HEK293 (cell line): ENCODE measurements at regions not wholly inside any gene's neighbourhood (a gene's known extent, or its start where the extent isn't known, plus 50 kb on each side); places are given as distances from the start of the nearest gene placed in this dataset.
"Not testable (repeated sequence)": the region's sequence is repeated elsewhere in the genome, so short reads cannot be mapped to it uniquely, and the experiment has no call there.

Experiments used
- KLF9 ChIP-seq: fragments of 450-650 bp; formaldehyde crosslinking; IDR thresholded peaks from 2 replicates; pipeline ENCODE4 v1.5.1; 2016; ENCODE audit warnings: missing biosample characterization, missing genetic modification characterization, low read depth
- MEIS1 ChIP-seq: sonication (generic); formaldehyde crosslinking; IDR thresholded peaks from 2 replicates; pipeline ENCODE4 v1.8.1; 2022; ENCODE audit warnings: missing genetic modification reagents, mild to moderate bottlenecking, borderline replicate concordance
- YY1 ChIP-seq: fragments of 450-650 bp; formaldehyde crosslinking; IDR thresholded peaks from 2 replicates; pipeline ENCODE4 v1.5.1; 2018; ENCODE audit warnings: missing biosample characterization, missing genetic modification characterization
- ZNF138 ChIP-seq: fragments of 450-650 bp; formaldehyde crosslinking; IDR thresholded peaks from 2 replicates; pipeline ENCODE4 v1.5.1; 2016; ENCODE audit warnings: missing biosample characterization, missing genetic modification characterization, borderline replicate concordance
- ZNF23 ChIP-seq: fragments of 450-650 bp; formaldehyde crosslinking; IDR thresholded peaks from 2 replicates; pipeline ENCODE4 v1.5.1; 2016; ENCODE audit warnings: missing biosample characterization, missing genetic modification characterization, borderline replicate concordance
- ZNF24 ChIP-seq: fragments of 450-650 bp; formaldehyde crosslinking; IDR thresholded peaks from 2 replicates; pipeline ENCODE4 v1.5.1; 2016; ENCODE audit warnings: missing biosample characterization, missing genetic modification characterization
- ZNF701 ChIP-seq: fragments of 450-650 bp; formaldehyde crosslinking; IDR thresholded peaks from 2 replicates; pipeline ENCODE4 v1.5.1; 2016; ENCODE audit warnings: missing biosample characterization, missing genetic modification characterization
- ZNF843 ChIP-seq: fragments of 450-650 bp; formaldehyde crosslinking; IDR thresholded peaks from 2 replicates; pipeline ENCODE4 v1.5.1; 2016; ENCODE audit warnings: missing biosample characterization, missing genetic modification characterization
- TF ChIP-seq, protein P1 (sequence below): fragments of 450-650 bp; formaldehyde crosslinking; IDR thresholded peaks from 2 replicates; pipeline ENCODE4 v1.5.1; 2016; ENCODE audit warnings: missing biosample characterization, missing genetic modification characterization
- TF ChIP-seq, protein P2 (sequence below): fragments of 450-650 bp; formaldehyde crosslinking; IDR thresholded peaks from 2 replicates; pipeline ENCODE4 v1.5.1; 2016; ENCODE audit warnings: missing biosample characterization, missing genetic modification characterization

DNA sequence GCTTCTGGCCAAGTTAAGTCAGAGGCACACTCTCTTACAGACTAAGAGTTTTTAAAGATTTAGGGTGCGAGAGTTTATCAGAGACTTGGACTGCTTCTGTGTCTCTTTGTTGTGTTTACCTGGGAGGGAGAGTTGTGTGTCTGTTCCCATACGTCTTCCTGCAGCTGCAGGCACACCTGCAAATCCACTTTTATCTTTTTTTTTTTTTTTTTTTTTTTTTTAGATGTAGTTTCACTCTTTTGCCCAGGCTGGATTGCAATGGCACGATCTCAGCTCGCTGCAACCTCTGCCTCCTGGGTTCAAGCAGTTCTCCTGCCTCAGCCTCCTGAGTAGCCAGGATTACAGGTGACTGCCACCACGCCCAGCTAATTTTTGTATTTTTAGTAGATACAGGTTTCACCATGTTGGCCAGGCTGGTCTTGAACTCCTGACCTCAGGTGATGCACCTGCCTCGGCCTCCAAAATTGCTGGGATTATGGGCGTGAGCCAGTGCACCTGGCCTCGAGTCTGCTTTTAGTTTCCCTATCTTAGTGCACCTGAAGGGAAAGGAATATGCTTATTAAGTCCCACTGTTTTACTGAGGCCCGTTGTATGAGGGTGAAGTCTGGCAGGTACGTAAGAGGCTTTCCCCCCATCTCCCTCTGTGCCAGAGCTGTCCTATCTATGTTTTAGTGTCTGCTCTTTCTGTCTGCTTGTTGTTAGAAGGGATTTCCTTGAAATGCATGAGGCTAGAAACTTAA lies 1488.0 kb downstream of the CDH11 start:
- TF ChIP-seq, protein P1, sequence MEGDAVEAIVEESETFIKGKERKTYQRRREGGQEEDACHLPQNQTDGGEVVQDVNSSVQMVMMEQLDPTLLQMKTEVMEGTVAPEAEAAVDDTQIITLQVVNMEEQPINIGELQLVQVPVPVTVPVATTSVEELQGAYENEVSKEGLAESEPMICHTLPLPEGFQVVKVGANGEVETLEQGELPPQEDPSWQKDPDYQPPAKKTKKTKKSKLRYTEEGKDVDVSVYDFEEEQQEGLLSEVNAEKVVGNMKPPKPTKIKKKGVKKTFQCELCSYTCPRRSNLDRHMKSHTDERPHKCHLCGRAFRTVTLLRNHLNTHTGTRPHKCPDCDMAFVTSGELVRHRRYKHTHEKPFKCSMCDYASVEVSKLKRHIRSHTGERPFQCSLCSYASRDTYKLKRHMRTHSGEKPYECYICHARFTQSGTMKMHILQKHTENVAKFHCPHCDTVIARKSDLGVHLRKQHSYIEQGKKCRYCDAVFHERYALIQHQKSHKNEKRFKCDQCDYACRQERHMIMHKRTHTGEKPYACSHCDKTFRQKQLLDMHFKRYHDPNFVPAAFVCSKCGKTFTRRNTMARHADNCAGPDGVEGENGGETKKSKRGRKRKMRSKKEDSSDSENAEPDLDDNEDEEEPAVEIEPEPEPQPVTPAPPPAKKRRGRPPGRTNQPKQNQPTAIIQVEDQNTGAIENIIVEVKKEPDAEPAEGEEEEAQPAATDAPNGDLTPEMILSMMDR (tag by site-specific recombination), result not testable (repeated sequence)
- not testable (repeated sequence) for TF ChIP-seq ZNF24; YY1 (tag by site-specific recombination); ZNF843 (tag by site-specific recombination); KLF9 (tag by site-specific recombination); ZNF138 (tag by site-specific recombination); ZNF701 (tag by site-specific recombination); ZNF23 (tag by site-specific recombination); MEIS1
- TF ChIP-seq, protein P2, sequence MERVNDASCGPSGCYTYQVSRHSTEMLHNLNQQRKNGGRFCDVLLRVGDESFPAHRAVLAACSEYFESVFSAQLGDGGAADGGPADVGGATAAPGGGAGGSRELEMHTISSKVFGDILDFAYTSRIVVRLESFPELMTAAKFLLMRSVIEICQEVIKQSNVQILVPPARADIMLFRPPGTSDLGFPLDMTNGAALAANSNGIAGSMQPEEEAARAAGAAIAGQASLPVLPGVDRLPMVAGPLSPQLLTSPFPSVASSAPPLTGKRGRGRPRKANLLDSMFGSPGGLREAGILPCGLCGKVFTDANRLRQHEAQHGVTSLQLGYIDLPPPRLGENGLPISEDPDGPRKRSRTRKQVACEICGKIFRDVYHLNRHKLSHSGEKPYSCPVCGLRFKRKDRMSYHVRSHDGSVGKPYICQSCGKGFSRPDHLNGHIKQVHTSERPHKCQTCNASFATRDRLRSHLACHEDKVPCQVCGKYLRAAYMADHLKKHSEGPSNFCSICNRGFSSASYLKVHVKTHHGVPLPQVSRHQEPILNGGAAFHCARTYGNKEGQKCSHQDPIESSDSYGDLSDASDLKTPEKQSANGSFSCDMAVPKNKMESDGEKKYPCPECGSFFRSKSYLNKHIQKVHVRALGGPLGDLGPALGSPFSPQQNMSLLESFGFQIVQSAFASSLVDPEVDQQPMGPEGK, result not testable (repeated sequence)
